ENCODE measurements at regions not wholly inside any gene's neighbourhood (a gene's known extent, or its start where the extent isn't known, plus 50 kb on each side); places are given as distances from the start of the nearest gene placed in this dataset.

- TF ChIP-seq CTCF (IDR thresholded peaks at IDR 0.05 in 8 of 11, conservative IDR thresholded peaks at IDR 0.05 in 3 of 11) (no peak), POLR2A (IDR thresholded peaks at IDR 0.05) (no peak), POLR2AphosphoS5 (IDR thresholded peaks at IDR 0.05) (no peak)
These were observed 116.4 kb downstream of the RRAGC start for GRCh38 chr1:38743184-38743583.

Data from spleen (tissue), 7 donors.